Breast epithelium (tissue), 4 donors: ENCODE measurements at regions not wholly inside any gene's neighbourhood (a gene's known extent, or its start where the extent isn't known, plus 50 kb on each side); places are given as distances from the start of the nearest gene placed in this dataset.

Experiments used
- DNase-seq, 2 donors: peaks; one replicate each; pipeline ENCODE4 v3.0.0-alpha.2; 2019; ENCODE audit warnings: low spot score in 2 of 2
- H3K27ac ChIP-seq, 2 donors: fragments of 200-600 bp; sonication (generic) in 1 of 2; one replicate each; pipeline ENCODE4 v1.5.1; 2016 to 2019; ENCODE audit warnings: mild to moderate bottlenecking in 1 of 2
- H3K27me3 ChIP-seq, 2 donors: fragments of 200-600 bp; sonication (generic) in 1 of 2; one replicate each; pipeline versions ENCODE4 v1.5.1 to v1.6.0; 2017 to 2019; ENCODE audit warnings: control low read depth in 1 of 2, mild to moderate bottlenecking in 1 of 2
- H3K36me3 ChIP-seq: fragments of 200-600 bp; one replicate; pipeline ENCODE4 v1.5.1; 2019
- H3K4me1 ChIP-seq, 2 donors: fragments of 200-600 bp; sonication (generic); one replicate each; pipeline ENCODE4 v1.5.1; 2016 to 2019; ENCODE audit warnings: control low read depth in 1 of 2
- H3K4me3 ChIP-seq, 3 donors: fragments of 200-600 bp; sonication (generic); 1 replicate in 2 of 3; 2 replicates in 1 of 3; pipeline ENCODE4 v1.5.1; 2016 to 2019; ENCODE audit warnings: mild to moderate bottlenecking in 3 of 3, moderate library complexity in 2 of 3
- H3K9me3 ChIP-seq, 2 donors: fragments of 200-600 bp; sonication (generic) in 1 of 2; one replicate each; pipeline ENCODE4 v1.5.1; 2016 to 2019; ENCODE audit warnings: control low read depth in 1 of 2
- POLR2A ChIP-seq: fragments of 450-650 bp; IDR thresholded peaks from one replicate; pipeline ENCODE4 v1.6.1; 2016; ENCODE audit warnings: antibody characterized with exemption, mild to moderate bottlenecking, moderate library complexity
- POLR2AphosphoS5 ChIP-seq, 3 donors: sonication (generic); formaldehyde crosslinking; IDR thresholded peaks; one replicate each; pipeline ENCODE4 v1.6.1; 2017; ENCODE audit warnings: antibody characterized with exemption in 3 of 3
- intact Hi-C: fragments of 100-400 bp; cut with DNase I; formaldehyde crosslinking; loops from one replicate; pipeline ENCODE4 v1.15.1; 2023; ENCODE audit warnings: low total_unique reads
- TF ChIP-seq, protein P1 (sequence below), 3 donors: fragments of 450-650 bp; IDR thresholded peaks; one replicate each; pipeline ENCODE4 v1.5.1; 2016 to 2017; ENCODE audit warnings: antibody characterized with exemption in 3 of 3, mild to moderate bottlenecking in 3 of 3, moderate library complexity in 3 of 3

DNA sequence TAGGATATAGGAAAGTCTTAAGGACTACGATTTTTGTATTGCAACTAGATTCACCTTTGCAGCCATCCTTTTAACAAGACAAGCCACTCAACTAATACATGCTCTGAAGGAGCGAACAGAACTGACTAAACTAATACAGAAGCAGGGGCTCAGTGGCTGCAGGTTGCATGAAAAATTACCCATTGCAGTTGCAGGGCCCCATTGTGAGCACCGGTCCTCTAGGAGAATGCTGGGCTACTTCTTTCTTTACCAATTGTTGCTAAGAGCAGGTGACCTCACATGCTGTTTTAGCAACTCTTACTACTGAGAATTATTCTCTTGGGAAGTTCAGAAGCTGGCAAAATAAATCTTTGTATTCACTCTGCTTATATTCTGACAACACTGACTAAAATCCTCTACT lies 64.0 kb upstream of the ANKRD1 start:
- Histone ChIP-seq H3K9me3 (no peaks in the 10 kb centered on the region), H3K27me3 (no peaks in the 10 kb centered on the region), H3K27ac (no peak overlapping the region), H3K4me3 (no peak overlapping the region), H3K36me3 (no peaks in the 10 kb centered on the region), H3K4me1 (no peaks in the 10 kb centered on the region)
- intact Hi-C loops: no loop called here
- DNase-seq: no peak
- TF ChIP-seq, protein P1, sequence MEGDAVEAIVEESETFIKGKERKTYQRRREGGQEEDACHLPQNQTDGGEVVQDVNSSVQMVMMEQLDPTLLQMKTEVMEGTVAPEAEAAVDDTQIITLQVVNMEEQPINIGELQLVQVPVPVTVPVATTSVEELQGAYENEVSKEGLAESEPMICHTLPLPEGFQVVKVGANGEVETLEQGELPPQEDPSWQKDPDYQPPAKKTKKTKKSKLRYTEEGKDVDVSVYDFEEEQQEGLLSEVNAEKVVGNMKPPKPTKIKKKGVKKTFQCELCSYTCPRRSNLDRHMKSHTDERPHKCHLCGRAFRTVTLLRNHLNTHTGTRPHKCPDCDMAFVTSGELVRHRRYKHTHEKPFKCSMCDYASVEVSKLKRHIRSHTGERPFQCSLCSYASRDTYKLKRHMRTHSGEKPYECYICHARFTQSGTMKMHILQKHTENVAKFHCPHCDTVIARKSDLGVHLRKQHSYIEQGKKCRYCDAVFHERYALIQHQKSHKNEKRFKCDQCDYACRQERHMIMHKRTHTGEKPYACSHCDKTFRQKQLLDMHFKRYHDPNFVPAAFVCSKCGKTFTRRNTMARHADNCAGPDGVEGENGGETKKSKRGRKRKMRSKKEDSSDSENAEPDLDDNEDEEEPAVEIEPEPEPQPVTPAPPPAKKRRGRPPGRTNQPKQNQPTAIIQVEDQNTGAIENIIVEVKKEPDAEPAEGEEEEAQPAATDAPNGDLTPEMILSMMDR (IDR thresholded peaks at IDR 0.05): no peak

DNA sequence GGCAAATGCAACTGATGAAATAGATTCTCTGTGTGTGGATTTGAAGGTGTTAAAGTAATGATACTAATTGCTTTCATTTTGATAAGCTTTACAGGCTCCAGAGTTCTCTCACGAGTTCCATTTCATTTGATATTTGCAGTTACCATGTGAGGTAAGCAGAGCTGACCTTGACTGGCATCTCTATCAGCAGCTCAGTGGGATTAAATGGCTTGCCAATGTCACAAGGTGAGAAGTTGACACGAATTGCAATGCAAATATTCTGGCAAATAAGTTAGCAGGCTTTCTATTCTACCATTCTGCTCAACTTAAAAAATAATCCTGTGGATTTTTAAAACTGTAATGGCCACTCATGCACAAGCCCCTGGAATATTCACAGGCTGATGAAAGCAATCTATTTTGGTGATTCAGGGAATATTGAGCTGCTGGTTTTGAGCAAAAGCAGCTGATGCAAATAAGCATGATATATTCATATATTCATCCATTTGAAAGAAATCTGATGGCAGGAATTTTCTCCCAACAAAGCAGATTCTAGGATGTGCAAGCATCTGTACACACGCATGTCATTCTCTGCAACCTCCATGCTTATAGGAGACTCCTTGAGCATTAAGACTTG lies 64.5 kb upstream of the ANKRD1 start:
- H3K9me3 ChIP-seq: no peaks in the 10 kb centered on the region

DNA sequence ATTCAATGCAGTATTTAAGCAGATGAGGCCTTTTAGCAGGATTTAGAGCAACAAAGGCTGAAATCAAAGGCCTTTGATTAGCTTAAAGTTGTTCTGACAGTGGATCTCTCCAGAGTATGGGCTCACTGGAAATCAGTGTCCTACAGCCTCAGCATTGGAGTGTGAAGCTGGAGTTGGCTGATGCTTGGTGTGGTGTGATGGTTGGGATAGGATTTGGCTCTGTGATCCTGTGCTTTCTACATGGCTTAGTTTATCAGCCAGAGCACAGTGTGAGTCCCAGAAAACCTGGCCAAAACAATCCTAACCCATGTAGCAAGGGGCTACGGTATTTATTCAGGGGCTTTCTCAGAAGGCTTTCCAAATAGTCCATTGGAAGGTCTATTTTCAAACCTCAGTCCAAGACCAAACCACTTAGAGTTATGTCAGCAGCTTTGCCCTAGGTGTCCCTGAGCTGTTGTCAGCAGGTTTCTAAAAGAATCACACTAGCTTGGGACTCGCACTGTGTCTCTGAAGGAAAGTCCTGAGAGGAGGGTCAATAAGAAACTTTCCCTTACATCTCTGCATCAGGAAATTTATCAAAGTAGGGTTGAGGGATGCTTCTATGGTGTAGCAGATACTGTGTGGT lies 65.4 kb upstream of the ANKRD1 start:
- Histone ChIP-seq H3K4me1 (no peaks in the 10 kb centered on the region), H3K36me3 (no peaks in the 10 kb centered on the region), H3K9me3 (no peaks in the 10 kb centered on the region), H3K27ac (no peak overlapping the region), H3K4me3 (no peak overlapping the region), H3K27me3 (no peaks in the 10 kb centered on the region)
- intact Hi-C loops: no loop called here
- TF ChIP-seq, protein P1 (IDR thresholded peaks at IDR 0.05): no peak
- no peak for TF ChIP-seq POLR2AphosphoS5 (IDR thresholded peaks at IDR 0.05)
- TF ChIP-seq POLR2A: no peak
- no peak for DNase-seq

More for the DNA sequence above, 64.5 kb upstream of the ANKRD1 start:
- H3K27me3 ChIP-seq: no peaks in the 10 kb centered on the region
- TF ChIP-seq, protein P1 (IDR thresholded peaks at IDR 0.05): no peak
- no peak for TF ChIP-seq POLR2AphosphoS5 (IDR thresholded peaks at IDR 0.05)
- no peak for TF ChIP-seq POLR2A
- H3K36me3 ChIP-seq: no peaks in the 10 kb centered on the region
- intact Hi-C loops: no loop called here
- H3K4me3 ChIP-seq: no peak overlapping the region
- no peaks in the 10 kb centered on the region for H3K4me1 ChIP-seq
- no peak overlapping the region for H3K27ac ChIP-seq
- no peak for DNase-seq

DNA sequence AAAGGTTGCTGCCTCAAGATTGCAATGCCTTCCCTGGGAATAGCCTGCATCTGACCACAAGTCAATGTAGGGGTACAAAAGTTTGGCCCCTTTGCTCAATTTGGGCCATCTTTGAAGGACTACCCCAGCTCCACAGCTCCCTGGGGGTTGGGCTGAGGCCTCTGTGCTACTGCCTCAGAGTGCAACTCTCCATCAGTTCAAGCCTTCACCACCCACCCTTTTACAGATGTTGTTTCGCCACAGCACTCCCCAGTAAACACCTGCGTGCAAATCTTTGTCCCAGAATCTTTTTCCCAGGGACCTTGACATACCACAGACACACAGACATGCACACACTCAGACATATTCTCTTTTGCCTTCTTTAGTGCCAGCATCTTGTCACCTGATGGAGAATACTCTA lies 66.0 kb upstream of the ANKRD1 start:
- no peak overlapping the region for H3K27ac ChIP-seq
- H3K36me3 ChIP-seq: no peaks in the 10 kb centered on the region
- DNase-seq: no peak
- TF ChIP-seq POLR2A (no peak), POLR2AphosphoS5 (IDR thresholded peaks at IDR 0.05) (no peak)
- TF ChIP-seq, protein P1 (IDR thresholded peaks at IDR 0.05): no peak
- H3K4me3 ChIP-seq: no peak overlapping the region
- intact Hi-C loops: no loop called here
- H3K9me3 ChIP-seq: no peaks in the 10 kb centered on the region
- H3K4me1 ChIP-seq: no peaks in the 10 kb centered on the region
- no peaks in the 10 kb centered on the region for H3K27me3 ChIP-seq

DNA sequence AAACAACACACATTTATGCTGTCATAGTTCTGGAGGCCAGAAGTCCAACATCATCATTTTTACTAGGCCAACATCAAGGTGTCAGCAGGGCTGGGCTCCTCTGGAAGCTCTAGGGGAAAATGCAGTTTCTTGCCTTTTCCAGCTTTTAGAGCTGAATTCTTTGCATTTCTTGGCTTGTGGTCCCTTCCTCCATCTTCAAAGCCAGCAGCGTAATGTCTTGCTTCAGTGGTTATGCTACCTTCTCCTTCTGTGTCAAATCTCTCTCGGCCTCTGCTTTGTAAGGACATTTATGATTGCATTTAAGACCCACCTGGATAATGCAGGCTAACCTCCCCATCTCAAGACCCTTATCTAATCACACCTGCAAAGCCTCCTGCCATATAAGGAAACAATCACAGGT lies 66.5 kb upstream of the ANKRD1 start:
- no peaks in the 10 kb centered on the region for H3K36me3 ChIP-seq
- H3K27me3 ChIP-seq: no peaks in the 10 kb centered on the region
- H3K27ac ChIP-seq: no peak overlapping the region
- H3K4me3 ChIP-seq: no peak overlapping the region
- no peaks in the 10 kb centered on the region for H3K4me1 ChIP-seq
- intact Hi-C loops: no loop called here
- H3K9me3 ChIP-seq: no peaks in the 10 kb centered on the region
- no peak for DNase-seq
- TF ChIP-seq, protein P1 (IDR thresholded peaks at IDR 0.05): no peak
- TF ChIP-seq POLR2AphosphoS5 (IDR thresholded peaks at IDR 0.05): no peak
- TF ChIP-seq POLR2A: no peak
